IMR-90 (cell line): ENCODE measurements at regions not wholly inside any gene's neighbourhood (a gene's known extent, or its start where the extent isn't known, plus 50 kb on each side); places are given as distances from the start of the nearest gene placed in this dataset.
A peak's percentile ranks its signal among the peaks of the same experiment; 100 is the strongest.

ENCODE experiments used
- ATAC-seq: fragments of 200-7000 bp; cut with Tn5 transposase; 2 replicates; pipeline ENCODE4 v1.9.1; 2020; ENCODE audit warnings: low read depth, mild to moderate bottlenecking, moderate library complexity
- BruUV-seq: library from RNA; stranded (reverse); fragments of 400-500 nt; replicated peaks from 2 replicates; lab custom pipeline; 2021; lab: Mats Ljungman, UMichigan
- CTCF ChIA-PET: fragments of 300-600 bp; formaldehyde crosslinking; extraction: SDS; loops from one replicate; lab custom pipeline; 2021; ENCODE audit warnings: antibody characterized with exemption; lab: Yijun Ruan, JAX
- POLR2A ChIA-PET: fragments of 300-600 bp; sonication (Branson Sonifier 250); formaldehyde crosslinking; loops from one replicate; lab custom pipeline; 2022; ENCODE audit warnings: antibody characterized with exemption; ENCODE audit not compliant: unreplicated experiment; lab: Charles Lee
- DNase-seq: peaks from one replicate; pipeline ENCODE4 v3.0.0; 2013
- H2AFZ ChIP-seq: replicated peaks from 2 replicates; pipeline ENCODE3; 2013; ENCODE audit warnings: low read length, mild to moderate bottlenecking; ENCODE audit not compliant: poor library complexity
- H2AK5ac ChIP-seq: 2 replicates; pipeline ENCODE4 v1.6.1; 2013; ENCODE audit warnings: low read depth, low read length, inconsistent platforms
- H2AK9ac ChIP-seq: replicated peaks from 2 replicates; pipeline ENCODE3; 2013; ENCODE audit warnings: mild to moderate bottlenecking, low read depth, low read length, moderate library complexity; ENCODE audit not compliant: poor library complexity
- H2BK120ac ChIP-seq: 2 replicates; pipeline ENCODE4 v1.6.1; 2013; ENCODE audit warnings: low read depth, low read length, inconsistent platforms
- H2BK15ac ChIP-seq: 3 replicates; pipeline ENCODE4 v1.6.1; 2013; ENCODE audit warnings: low read depth, low read length, inconsistent platforms
- H2BK20ac ChIP-seq: 2 replicates; pipeline ENCODE4 v1.6.1; 2013; ENCODE audit warnings: low read depth, mild to moderate bottlenecking, inconsistent platforms, low read length, moderate library complexity
- H2BK5ac ChIP-seq: 2 replicates; pipeline ENCODE4 v1.6.1; 2013; ENCODE audit warnings: mild to moderate bottlenecking, low read depth, low read length, inconsistent platforms; ENCODE audit not compliant: poor library complexity, severe bottlenecking
- H3K14ac ChIP-seq: replicated peaks from 2 replicates; pipeline ENCODE4 v1.6.1; 2013; ENCODE audit warnings: low read depth, low read length, inconsistent platforms
- H3K18ac ChIP-seq: 2 replicates; pipeline ENCODE4 v1.6.1; 2013; ENCODE audit warnings: low read depth, low read length, control low read depth
- H3K23ac ChIP-seq: 2 replicates; pipeline ENCODE4 v1.6.1; 2013; ENCODE audit warnings: low read depth, low read length, inconsistent platforms
- H3K27ac ChIP-seq: 2 replicates; pipeline ENCODE4 v1.5.1; 2013; ENCODE audit warnings: mild to moderate bottlenecking, control low read depth, low read length; ENCODE audit not compliant: insufficient read depth
- H3K27me3 ChIP-seq: 2 replicates; pipeline ENCODE4 v1.6.1; 2013; ENCODE audit warnings: low read length; ENCODE audit not compliant: control insufficient read depth, insufficient read depth
- H3K36me3 ChIP-seq: 2 replicates; pipeline ENCODE4 v1.6.1; 2013; ENCODE audit warnings: low read length, mixed read lengths; ENCODE audit not compliant: control insufficient read depth, insufficient read depth
- H3K4ac ChIP-seq: 2 replicates; pipeline ENCODE4 v1.6.1; 2013; ENCODE audit warnings: low read depth, low read length, inconsistent platforms
- H3K4me1 ChIP-seq: 2 replicates; pipeline ENCODE4 v1.6.1; 2013; ENCODE audit warnings: low read length, mixed read lengths; ENCODE audit not compliant: control insufficient read depth, insufficient read depth
- H3K4me2 ChIP-seq: 2 replicates; pipeline ENCODE4 v1.6.1; 2013; ENCODE audit warnings: low read depth, mild to moderate bottlenecking, control low read depth, low read length, moderate library complexity
- H3K4me3 ChIP-seq: 2 replicates; pipeline ENCODE4 v1.5.1; 2013; ENCODE audit warnings: low read depth, mild to moderate bottlenecking, control low read depth, low read length, moderate library complexity; ENCODE audit not compliant: insufficient read depth
- H3K56ac ChIP-seq: 2 replicates; pipeline ENCODE4 v1.6.1; 2013; ENCODE audit warnings: low read length, inconsistent platforms; ENCODE audit not compliant: insufficient read depth; ENCODE audit errors: extremely low read depth
- H3K79me1 ChIP-seq, 2 experiments: 2 replicates each; pipeline ENCODE4 v1.6.1; 2013; ENCODE audit warnings: low read length in 2 of 2, inconsistent platforms in 1 of 2, low read depth in 1 of 2
- H3K9ac ChIP-seq: 2 replicates; pipeline ENCODE4 v1.6.1; 2013; ENCODE audit warnings: low read depth, low read length, control low read depth
- H3K9me1 ChIP-seq: 2 replicates; pipeline ENCODE4 v1.6.1; 2013; ENCODE audit warnings: low read length, inconsistent platforms; ENCODE audit not compliant: insufficient read depth
- H3K9me3 ChIP-seq: 2 replicates; pipeline ENCODE4 v1.6.1; 2013; ENCODE audit warnings: low read length; ENCODE audit not compliant: control insufficient read depth, insufficient read depth
- H4K20me1 ChIP-seq: 2 replicates; pipeline ENCODE4 v1.6.1; 2013; ENCODE audit warnings: low read length, inconsistent platforms; ENCODE audit not compliant: insufficient read depth
- H4K5ac ChIP-seq: 2 replicates; pipeline ENCODE4 v1.6.1; 2013; ENCODE audit warnings: mild to moderate bottlenecking, low read depth, low read length, control low read depth
- H4K8ac ChIP-seq, 2 experiments: 2 replicates each; pipeline ENCODE4 v1.6.1; 2013; ENCODE audit warnings: low read depth in 2 of 2, low read length in 2 of 2, control low read depth in 1 of 2, inconsistent platforms in 1 of 2
- H4K91ac ChIP-seq: 2 replicates; pipeline ENCODE4 v1.6.1; 2013; ENCODE audit warnings: low read depth, low read length, inconsistent platforms; ENCODE audit not compliant: insufficient read depth
- NFE2L2 ChIP-seq: fragments of 150-350 bp; IDR thresholded peaks from 2 replicates; pipeline ENCODE4 v1.6.1; 2016; ENCODE audit warnings: low read depth, mild to moderate bottlenecking, low read length
- RAD21 ChIP-seq: IDR thresholded peaks from 2 replicates; pipeline ENCODE4 v1.6.1; 2012; ENCODE audit warnings: low read length, improper control_type of control experiment
- USF2 ChIP-seq: fragments of 150-350 bp; IDR thresholded peaks from 2 replicates; pipeline ENCODE4 v1.6.1; 2017; ENCODE audit warnings: mild to moderate bottlenecking, antibody characterized with exemption, low read length, low read depth
- WGBS, 2 experiments: methylation state at CpG; one replicate each; pipeline versions ENCODE4 v1.1.5 to v1.1.7; 2013; ENCODE audit warnings: missing lambda C conversion rate in 2 of 2; ENCODE audit not compliant: insufficient read length in 1 of 2; ENCODE audit errors: extremely low coverage in 2 of 2; 5-methylcytosine and 5-hydroxymethylcytosine counted together
- dilution Hi-C: fragments of 300-500 bp; cut with HindIII; formaldehyde crosslinking; loops from one replicate; pipeline ENCODE4 v1.14.3; 2018; ENCODE audit warnings: low sequenced_read_pairs; ENCODE audit not compliant: unreplicated experiment
- in situ Hi-C: fragments of 300-500 bp; cut with MboI; formaldehyde crosslinking; loops from 3 replicates; pipeline ENCODE4 v1.14.3; 2019; ENCODE audit warnings: low sequenced_read_pairs, inconsistent platforms, mixed read lengths
- intact Hi-C: fragments of 100-400 bp; cut with micrococcal nuclease; formaldehyde crosslinking; loops from 2 replicates; pipeline ENCODE4 v1.10.0; 2022

- H3K27ac ChIP-seq: no peak overlapping the region
- dilution Hi-C loops: no loop called here
- no peaks in the 10 kb centered on the region for H3K36me3 ChIP-seq
- H2AK9ac ChIP-seq: no peak overlapping the region
- H3K9me3 ChIP-seq: no peaks in the 10 kb centered on the region
- H2AK5ac ChIP-seq: no peak overlapping the region
- H3K27me3 ChIP-seq: peaks cover 18% of the 10 kb centered on the region
- no peaks in the 10 kb centered on the region for H3K4me1 ChIP-seq
- no peak overlapping the region for H3K23ac ChIP-seq
- no peak overlapping the region for H3K9ac ChIP-seq
- H2BK120ac ChIP-seq: no peak overlapping the region
- no CpG with 5 or more reads among the region's 12 CpGs for WGBS, 2 experiments
- H4K20me1 ChIP-seq: no peaks in the 10 kb centered on the region
- peak overlapping the region; percentile 45 for H3K4me2 ChIP-seq
- no peak overlapping the region for H3K4ac ChIP-seq
- no TSS peak for BruUV-seq
- H2BK15ac ChIP-seq: no peak overlapping the region
- no peaks in the 10 kb centered on the region for H3K9me1 ChIP-seq
- no peak overlapping the region for H4K5ac ChIP-seq
- no peak for TF ChIP-seq USF2
- no peak for TF ChIP-seq NFE2L2
- no peak for TF ChIP-seq RAD21
- no peaks in the 10 kb centered on the region for H3K79me1 ChIP-seq
- H3K56ac ChIP-seq: no peak overlapping the region
- ChIA-PET POLR2A (no interaction called here), CTCF (interaction anchor here (0.6 to 1.3 kb wide), 2 partner anchors 28 to 93 kb away, joined by 3 to 5 read pairs; no protein-coding TSS in a partner anchor)
- intact Hi-C loops: loop anchor here (2.0 kb wide), 1 partner anchor 298 kb away; no protein-coding TSS in a partner anchor
- H2BK20ac ChIP-seq: no peak overlapping the region
- no peak overlapping the region for H4K91ac ChIP-seq
- H4K8ac ChIP-seq: no peak overlapping the region
- ATAC-seq (peak; percentile 61), DNase-seq (no peak)
- in situ Hi-C loops: no loop called here
- H3K4me3 ChIP-seq: peak overlapping the region; percentile 16
- H3K18ac ChIP-seq: no peak overlapping the region
- no peak overlapping the region for H2AFZ ChIP-seq
- no peak overlapping the region for H3K14ac ChIP-seq
- no peak overlapping the region for H2BK5ac ChIP-seq
Observed at GRCh38 chr6:137342607-137343190, 123.5 kb upstream of the IFNGR1 start.
